Astrocyte of the spinal cord (primary cell): ENCODE measurements at regions not wholly inside any gene's neighbourhood (a gene's known extent, or its start where the extent isn't known, plus 50 kb on each side); places are given as distances from the start of the nearest gene placed in this dataset.

Source experiments
- DNase-seq: peaks from one replicate; pipeline ENCODE4 v3.0.0; 2011; ENCODE audit warnings: low read depth, low spot score
- H3K4me3 ChIP-seq: 2 replicates; pipeline ENCODE4 v1.5.1; 2011; ENCODE audit warnings: low read depth, mild to moderate bottlenecking, low read length, moderate library complexity
- CTCF ChIP-seq: IDR thresholded peaks from 2 replicates; pipeline ENCODE4 v1.5.1; 2012; ENCODE audit warnings: low read depth, mild to moderate bottlenecking, low read length, inconsistent platforms
- in situ Hi-C: cut with HindIII; loops from 2 replicates; pipeline ENCODE4 v1.10.0; 2017; ENCODE audit warnings: low sequenced_read_pairs

- no peak overlapping the region for H3K4me3 ChIP-seq
- DNase-seq = no peak
- TF ChIP-seq CTCF = no peak
- in situ Hi-C loops = no loop called here
Measured at GRCh38 chr17:51487947-51488346, 227.6 kb downstream of the UTP18 start.

- no peak for TF ChIP-seq CTCF
- DNase-seq = no peak
- in situ Hi-C loops = no loop called here
- no peak overlapping the region for H3K4me3 ChIP-seq
Measured at GRCh38 chr17:51491416-51491815, 231.1 kb downstream of the UTP18 start.

GRCh38 chr17:51493206-51493605 is 232.9 kb downstream of the UTP18 start:
- H3K4me3 ChIP-seq = no peak overlapping the region
- no peak for TF ChIP-seq CTCF
- in situ Hi-C loops = no loop called here
- DNase-seq = no peak

- no peak overlapping the region for H3K4me3 ChIP-seq
- no peak for TF ChIP-seq CTCF
- DNase-seq = no peak
- in situ Hi-C loops = no loop called here
Measured at GRCh38 chr17:51496378-51496777, 236.0 kb downstream of the UTP18 start.

GRCh38 chr17:51499897-51500296 is 239.6 kb downstream of the UTP18 start:
- in situ Hi-C loops = no loop called here
- DNase-seq = no peak
- no peak for TF ChIP-seq CTCF
- no peak overlapping the region for H3K4me3 ChIP-seq

- no peak for DNase-seq
- no peak overlapping the region for H3K4me3 ChIP-seq
- in situ Hi-C loops = no loop called here
- TF ChIP-seq CTCF = no peak
Measured at GRCh38 chr17:51500454-51500853, 240.1 kb downstream of the UTP18 start.

- no peak for TF ChIP-seq CTCF
- no peak for DNase-seq
- in situ Hi-C loops = no loop called here
- H3K4me3 ChIP-seq = no peak overlapping the region
Measured at GRCh38 chr17:51505450-51505849, 245.1 kb downstream of the UTP18 start.
